Transverse colon (tissue), 4 donors: ENCODE measurements at regions not wholly inside any gene's neighbourhood (a gene's known extent, or its start where the extent isn't known, plus 50 kb on each side); places are given as distances from the start of the nearest gene placed in this dataset.

Experiments
- EP300 ChIP-seq: sonication (generic); formaldehyde crosslinking; IDR thresholded peaks from one replicate; pipeline ENCODE4 v1.6.1; 2017; ENCODE audit warnings: antibody characterized with exemption, low read depth
- POLR2A ChIP-seq: fragments of 450-650 bp; IDR thresholded peaks from one replicate; pipeline ENCODE4 v1.6.1; 2016; ENCODE audit warnings: antibody characterized with exemption, mild to moderate bottlenecking, moderate library complexity
- POLR2AphosphoS5 ChIP-seq, 3 donors: sonication (generic); formaldehyde crosslinking; IDR thresholded peaks; one replicate each; pipeline ENCODE4 v1.6.1; 2016; ENCODE audit warnings: antibody characterized with exemption in 3 of 3
- TF ChIP-seq, protein P1 (sequence below), 5 experiments: fragments of 200-600 bp in 3 of 5; fragments of 450-650 bp in 2 of 5; sonication (generic) in 3 of 5; IDR thresholded peaks; 1 replicate in 2 of 5; 2 replicates in 3 of 5; pipeline ENCODE4 v1.5.1; 2016 to 2017; ENCODE audit warnings: antibody characterized with exemption in 5 of 5, inconsistent platforms in 3 of 5, mild to moderate bottlenecking in 2 of 5, moderate library complexity in 1 of 5

DNA sequence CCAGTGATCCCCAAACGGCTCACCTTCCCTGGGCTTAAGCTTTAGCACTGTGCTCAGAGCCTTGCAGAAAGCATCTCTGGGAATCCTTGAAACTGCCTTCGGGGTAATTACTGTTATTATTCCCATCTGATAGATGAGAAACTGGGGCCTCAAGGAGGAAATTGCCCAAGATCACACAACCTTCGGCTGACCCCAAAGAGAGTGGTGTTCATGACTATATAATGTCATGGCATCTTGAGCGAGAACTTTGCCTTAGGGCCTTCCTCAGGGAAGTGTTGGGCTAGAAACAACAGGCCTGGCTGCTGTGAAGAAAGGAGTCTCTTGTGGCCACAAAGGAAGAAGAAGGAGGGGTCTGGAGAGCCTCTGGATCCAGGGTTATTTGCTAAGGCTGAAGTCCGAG lies 388.7 kb upstream of the CFAP20DC start:
- TF ChIP-seq EP300 (no peak), POLR2A (no peak), POLR2AphosphoS5 (IDR thresholded peaks at IDR 0.05) (no peak)
- TF ChIP-seq, protein P1, sequence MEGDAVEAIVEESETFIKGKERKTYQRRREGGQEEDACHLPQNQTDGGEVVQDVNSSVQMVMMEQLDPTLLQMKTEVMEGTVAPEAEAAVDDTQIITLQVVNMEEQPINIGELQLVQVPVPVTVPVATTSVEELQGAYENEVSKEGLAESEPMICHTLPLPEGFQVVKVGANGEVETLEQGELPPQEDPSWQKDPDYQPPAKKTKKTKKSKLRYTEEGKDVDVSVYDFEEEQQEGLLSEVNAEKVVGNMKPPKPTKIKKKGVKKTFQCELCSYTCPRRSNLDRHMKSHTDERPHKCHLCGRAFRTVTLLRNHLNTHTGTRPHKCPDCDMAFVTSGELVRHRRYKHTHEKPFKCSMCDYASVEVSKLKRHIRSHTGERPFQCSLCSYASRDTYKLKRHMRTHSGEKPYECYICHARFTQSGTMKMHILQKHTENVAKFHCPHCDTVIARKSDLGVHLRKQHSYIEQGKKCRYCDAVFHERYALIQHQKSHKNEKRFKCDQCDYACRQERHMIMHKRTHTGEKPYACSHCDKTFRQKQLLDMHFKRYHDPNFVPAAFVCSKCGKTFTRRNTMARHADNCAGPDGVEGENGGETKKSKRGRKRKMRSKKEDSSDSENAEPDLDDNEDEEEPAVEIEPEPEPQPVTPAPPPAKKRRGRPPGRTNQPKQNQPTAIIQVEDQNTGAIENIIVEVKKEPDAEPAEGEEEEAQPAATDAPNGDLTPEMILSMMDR (IDR thresholded peaks at IDR 0.05), result no peak
